ENCODE measurements at regions not wholly inside any gene's neighbourhood (a gene's known extent, or its start where the extent isn't known, plus 50 kb on each side); places are given as distances from the start of the nearest gene placed in this dataset.

GRCh38 chr13:106115081-106115480 is 420.4 kb downstream of the EFNB2 start:
- H3K27ac ChIP-seq (ENCODE audit: low read depth, low read length) = no peak overlapping the region
- no peaks in the 10 kb centered on the region for H3K27me3 ChIP-seq (ENCODE audit: control insufficient read depth in 5 of 5, insufficient read depth in 4 of 5, low read length in 5 of 5)
- no peaks in the 10 kb centered on the region for H3K36me3 ChIP-seq (ENCODE audit: control insufficient read depth in 5 of 5, insufficient read depth in 5 of 5, low read length in 5 of 5)
- no peak overlapping the region for H3K9ac ChIP-seq (ENCODE audit: low read length in 5 of 5)
- H3K9me3 ChIP-seq (ENCODE audit: control insufficient read depth in 5 of 5, low read length in 5 of 5) = no peaks in the 10 kb centered on the region
- H3K4me1 ChIP-seq (ENCODE audit: control insufficient read depth in 5 of 5, insufficient read depth in 5 of 5, low read length in 5 of 5) = peaks cover 0 to 10% (median 0%) of the 10 kb centered on the region in 5 donors
- no peak overlapping the region for H3K4me3 ChIP-seq (ENCODE audit: low read depth in 1 of 5, low read length in 5 of 5)

GRCh38 chr13:106113796-106114195 is 421.7 kb downstream of the EFNB2 start:
- Histone ChIP-seq H3K27ac (ENCODE audit: low read depth, low read length) (no peak overlapping the region), H3K4me1 (ENCODE audit: control insufficient read depth in 5 of 5, insufficient read depth in 5 of 5, low read length in 5 of 5) (peaks cover 0 to 6% (median 0%) of the 10 kb centered on the region in 5 donors), H3K27me3 (ENCODE audit: control insufficient read depth in 5 of 5, insufficient read depth in 4 of 5, low read length in 5 of 5) (no peaks in the 10 kb centered on the region), H3K36me3 (ENCODE audit: control insufficient read depth in 5 of 5, insufficient read depth in 5 of 5, low read length in 5 of 5) (no peaks in the 10 kb centered on the region), H3K9ac (ENCODE audit: low read length in 5 of 5) (no peak overlapping the region), H3K4me3 (ENCODE audit: low read depth in 1 of 5, low read length in 5 of 5) (no peak overlapping the region), H3K9me3 (ENCODE audit: control insufficient read depth in 5 of 5, low read length in 5 of 5) (no peaks in the 10 kb centered on the region)

- Histone ChIP-seq H3K9me3 (ENCODE audit: control insufficient read depth in 5 of 5, low read length in 5 of 5) (no peaks in the 10 kb centered on the region), H3K4me3 (ENCODE audit: low read depth in 1 of 5, low read length in 5 of 5) (no peak overlapping the region), H3K9ac (ENCODE audit: low read length in 5 of 5) (no peak overlapping the region), H3K27ac (ENCODE audit: low read depth, low read length) (no peak overlapping the region), H3K4me1 (ENCODE audit: control insufficient read depth in 5 of 5, insufficient read depth in 5 of 5, low read length in 5 of 5) (peaks cover 0 to 6% (median 0%) of the 10 kb centered on the region in 5 donors), H3K36me3 (ENCODE audit: control insufficient read depth in 5 of 5, insufficient read depth in 5 of 5, low read length in 5 of 5) (no peaks in the 10 kb centered on the region), H3K27me3 (ENCODE audit: control insufficient read depth in 5 of 5, insufficient read depth in 4 of 5, low read length in 5 of 5) (no peaks in the 10 kb centered on the region)
These were observed 423.3 kb downstream of the EFNB2 start for GRCh38 chr13:106112191-106112590.

- no peaks in the 10 kb centered on the region for H3K4me1 ChIP-seq (ENCODE audit: control insufficient read depth in 5 of 5, insufficient read depth in 5 of 5, low read length in 5 of 5)
- H3K27me3 ChIP-seq (ENCODE audit: control insufficient read depth in 5 of 5, insufficient read depth in 4 of 5, low read length in 5 of 5) = no peaks in the 10 kb centered on the region
- no peaks in the 10 kb centered on the region for H3K9me3 ChIP-seq (ENCODE audit: control insufficient read depth in 5 of 5, low read length in 5 of 5)
- H3K36me3 ChIP-seq (ENCODE audit: control insufficient read depth in 5 of 5, insufficient read depth in 5 of 5, low read length in 5 of 5) = no peaks in the 10 kb centered on the region
- H3K9ac ChIP-seq (ENCODE audit: low read length in 5 of 5) = no peak overlapping the region
- no peak overlapping the region for H3K4me3 ChIP-seq (ENCODE audit: low read depth in 1 of 5, low read length in 5 of 5)
- no peak overlapping the region for H3K27ac ChIP-seq (ENCODE audit: low read depth, low read length)
These were observed 425.1 kb downstream of the EFNB2 start for GRCh38 chr13:106110241-106110855.

- no peak overlapping the region for H3K4me3 ChIP-seq (ENCODE audit: low read depth in 1 of 5, low read length in 5 of 5)
- H3K9ac ChIP-seq (ENCODE audit: low read length in 5 of 5) = no peak overlapping the region
- no peaks in the 10 kb centered on the region for H3K27me3 ChIP-seq (ENCODE audit: control insufficient read depth in 5 of 5, insufficient read depth in 4 of 5, low read length in 5 of 5)
- no peaks in the 10 kb centered on the region for H3K4me1 ChIP-seq (ENCODE audit: control insufficient read depth in 5 of 5, insufficient read depth in 5 of 5, low read length in 5 of 5)
- no peak overlapping the region for H3K27ac ChIP-seq (ENCODE audit: low read depth, low read length)
- H3K36me3 ChIP-seq (ENCODE audit: control insufficient read depth in 5 of 5, insufficient read depth in 5 of 5, low read length in 5 of 5) = no peaks in the 10 kb centered on the region
- H3K9me3 ChIP-seq (ENCODE audit: control insufficient read depth in 5 of 5, low read length in 5 of 5) = no peaks in the 10 kb centered on the region
These were observed 426.1 kb downstream of the EFNB2 start for GRCh38 chr13:106109391-106109791.

- Histone ChIP-seq H3K4me3 (ENCODE audit: low read depth in 1 of 5, low read length in 5 of 5) (no peak overlapping the region), H3K4me1 (ENCODE audit: control insufficient read depth in 5 of 5, insufficient read depth in 5 of 5, low read length in 5 of 5) (no peaks in the 10 kb centered on the region), H3K27ac (ENCODE audit: low read depth, low read length) (no peak overlapping the region), H3K36me3 (ENCODE audit: control insufficient read depth in 5 of 5, insufficient read depth in 5 of 5, low read length in 5 of 5) (no peaks in the 10 kb centered on the region), H3K9ac (ENCODE audit: low read length in 5 of 5) (no peak overlapping the region), H3K9me3 (ENCODE audit: control insufficient read depth in 5 of 5, low read length in 5 of 5) (no peaks in the 10 kb centered on the region), H3K27me3 (ENCODE audit: control insufficient read depth in 5 of 5, insufficient read depth in 4 of 5, low read length in 5 of 5) (no peaks in the 10 kb centered on the region)
These were observed 427.1 kb downstream of the EFNB2 start for GRCh38 chr13:106108346-106108745.

- H3K27me3 ChIP-seq (ENCODE audit: control insufficient read depth in 5 of 5, insufficient read depth in 4 of 5, low read length in 5 of 5) = no peaks in the 10 kb centered on the region
- H3K27ac ChIP-seq (ENCODE audit: low read depth, low read length) = no peak overlapping the region
- no peak overlapping the region for H3K9ac ChIP-seq (ENCODE audit: low read length in 5 of 5)
- H3K4me1 ChIP-seq (ENCODE audit: control insufficient read depth in 5 of 5, insufficient read depth in 5 of 5, low read length in 5 of 5) = no peaks in the 10 kb centered on the region
- H3K4me3 ChIP-seq (ENCODE audit: low read depth in 1 of 5, low read length in 5 of 5) = no peak overlapping the region
- no peaks in the 10 kb centered on the region for H3K36me3 ChIP-seq (ENCODE audit: control insufficient read depth in 5 of 5, insufficient read depth in 5 of 5, low read length in 5 of 5)
- H3K9me3 ChIP-seq (ENCODE audit: control insufficient read depth in 5 of 5, low read length in 5 of 5) = no peaks in the 10 kb centered on the region
These were observed 428.4 kb downstream of the EFNB2 start for GRCh38 chr13:106107061-106107460.

- peaks cover 0 to 4% (median under 1%) of the 10 kb centered on the region in 5 donors for H3K4me1 ChIP-seq (ENCODE audit: control insufficient read depth in 5 of 5, insufficient read depth in 5 of 5, low read length in 5 of 5)
- no peaks in the 10 kb centered on the region for H3K36me3 ChIP-seq (ENCODE audit: control insufficient read depth in 5 of 5, insufficient read depth in 5 of 5, low read length in 5 of 5)
- no peak overlapping the region for H3K9ac ChIP-seq (ENCODE audit: low read length in 5 of 5)
- H3K27me3 ChIP-seq (ENCODE audit: control insufficient read depth in 5 of 5, insufficient read depth in 4 of 5, low read length in 5 of 5) = no peaks in the 10 kb centered on the region
- H3K9me3 ChIP-seq (ENCODE audit: control insufficient read depth in 5 of 5, low read length in 5 of 5) = no peaks in the 10 kb centered on the region
- no peak overlapping the region for H3K27ac ChIP-seq (ENCODE audit: low read depth, low read length)
- no peak overlapping the region for H3K4me3 ChIP-seq (ENCODE audit: low read depth in 1 of 5, low read length in 5 of 5)
These were observed 430.3 kb downstream of the EFNB2 start for GRCh38 chr13:106105153-106105552.

- H3K9me3 ChIP-seq (ENCODE audit: control insufficient read depth in 5 of 5, low read length in 5 of 5) = no peaks in the 10 kb centered on the region
These were observed 431.1 kb downstream of the EFNB2 start for GRCh38 chr13:106104281-106104901.

GRCh38 chr13:106103779-106104178 is 431.7 kb downstream of the EFNB2 start:
- no peaks in the 10 kb centered on the region for H3K36me3 ChIP-seq (ENCODE audit: control insufficient read depth in 5 of 5, insufficient read depth in 5 of 5, low read length in 5 of 5)
- H3K27me3 ChIP-seq (ENCODE audit: control insufficient read depth in 5 of 5, insufficient read depth in 4 of 5, low read length in 5 of 5) = no peaks in the 10 kb centered on the region
- no peak overlapping the region for H3K27ac ChIP-seq (ENCODE audit: low read depth, low read length)
- no peak overlapping the region for H3K9ac ChIP-seq (ENCODE audit: low read length in 5 of 5)
- no peak overlapping the region for H3K4me3 ChIP-seq (ENCODE audit: low read depth in 1 of 5, low read length in 5 of 5)
- peaks cover 0 to 10% (median 4%) of the 10 kb centered on the region in 5 donors for H3K4me1 ChIP-seq (ENCODE audit: control insufficient read depth in 5 of 5, insufficient read depth in 5 of 5, low read length in 5 of 5)
- no peaks in the 10 kb centered on the region for H3K9me3 ChIP-seq (ENCODE audit: control insufficient read depth in 5 of 5, low read length in 5 of 5)

More at GRCh38 chr13:106104281-106104901, 431.1 kb downstream of the EFNB2 start:
- no peak overlapping the region for H3K27ac ChIP-seq (ENCODE audit: low read depth, low read length)
- no peak overlapping the region for H3K4me3 ChIP-seq (ENCODE audit: low read depth in 1 of 5, low read length in 5 of 5)
- H3K9ac ChIP-seq (ENCODE audit: low read length in 5 of 5) = no peak overlapping the region
- H3K4me1 ChIP-seq (ENCODE audit: control insufficient read depth in 5 of 5, insufficient read depth in 5 of 5, low read length in 5 of 5) = peaks cover 0 to 10% (median 4%) of the 10 kb centered on the region in 5 donors
- H3K36me3 ChIP-seq (ENCODE audit: control insufficient read depth in 5 of 5, insufficient read depth in 5 of 5, low read length in 5 of 5) = no peaks in the 10 kb centered on the region
- H3K27me3 ChIP-seq (ENCODE audit: control insufficient read depth in 5 of 5, insufficient read depth in 4 of 5, low read length in 5 of 5) = no peaks in the 10 kb centered on the region

Data from subcutaneous abdominal adipose tissue (tissue), 5 donors.